SU-DHL-6 (cell line): ENCODE measurements at regions not wholly inside any gene's neighbourhood (a gene's known extent, or its start where the extent isn't known, plus 50 kb on each side); places are given as distances from the start of the nearest gene placed in this dataset.
"Not testable (repeated sequence)": the region's sequence is repeated elsewhere in the genome, so short reads cannot be mapped to it uniquely, and the experiment has no call there.

Experiments used
- H2AFZ ChIP-seq: fragments of 200-600 bp; sonication (generic); 2 replicates; pipeline ENCODE4 v1.6.1; 2014; ENCODE audit warnings: low read depth, mild to moderate bottlenecking, moderate library complexity, mixed read lengths, antibody characterized with exemption, low read length; ENCODE audit not compliant: severe bottlenecking
- H3F3A ChIP-seq: fragments of 200-600 bp; shearing (Covaris generic); 2 replicates; pipeline ENCODE4 v1.6.0; 2016; ENCODE audit warnings: antibody characterized with exemption, mild to moderate bottlenecking; ENCODE audit not compliant: insufficient read depth
- H3K27ac ChIP-seq: fragments of 200-600 bp; sonication (generic); 2 replicates; pipeline ENCODE4 v1.5.1; 2016; ENCODE audit warnings: low read depth, mild to moderate bottlenecking, low read length, moderate library complexity, mixed read lengths
- H3K27me3 ChIP-seq: fragments of 200-600 bp; sonication (generic), shearing (Covaris generic); 2 replicates; pipeline ENCODE4 v1.6.0; 2014; ENCODE audit warnings: mild to moderate bottlenecking, low read length
- H3K36me3 ChIP-seq: fragments of 200-600 bp; sonication (generic); 2 replicates; pipeline ENCODE4 v1.6.1; 2014; ENCODE audit warnings: mild to moderate bottlenecking, low read length, mixed read lengths
- H3K4me2 ChIP-seq: fragments of 300-600, 200-600 bp; shearing (Covaris generic), sonication (generic); 2 replicates; pipeline ENCODE4 v1.6.0; 2014; ENCODE audit warnings: low read length, low read depth, mild to moderate bottlenecking; ENCODE audit not compliant: poor library complexity, severe bottlenecking
- H3K4me3 ChIP-seq: fragments of 200-600 bp; sonication (generic); 2 replicates; pipeline ENCODE4 v1.5.1; 2014; ENCODE audit warnings: antibody characterized with exemption, low read length, mild to moderate bottlenecking, mixed read lengths; ENCODE audit not compliant: insufficient read depth, poor library complexity, severe bottlenecking
- H3K79me2 ChIP-seq: fragments of 200-600 bp; sonication (generic); 2 replicates; pipeline ENCODE4 v1.6.1; 2014; ENCODE audit warnings: mild to moderate bottlenecking, low read length, moderate library complexity; ENCODE audit not compliant: insufficient read depth
- H3K9ac ChIP-seq: fragments of 200-600 bp; sonication (generic); 2 replicates; pipeline ENCODE4 v1.7.0; 2014; ENCODE audit warnings: mild to moderate bottlenecking, low read length
- H3K9me2 ChIP-seq: fragments of 200-600 bp; sonication (generic); replicated peaks from 2 replicates; pipeline ENCODE4 v1.6.1; 2014; ENCODE audit warnings: low read length; ENCODE audit not compliant: insufficient read depth
- H3K9me3 ChIP-seq: fragments of 200-600 bp; sonication (generic); 2 replicates; pipeline ENCODE4 v1.6.1; 2014; ENCODE audit warnings: low read length, mixed read lengths; ENCODE audit not compliant: insufficient read depth
- H4K20me1 ChIP-seq: fragments of 200-600 bp; sonication (generic); 2 replicates; pipeline ENCODE4 v1.6.1; 2014; ENCODE audit warnings: low read depth, mild to moderate bottlenecking, antibody characterized with exemption, low read length, moderate library complexity, mixed read lengths
- CTCF ChIP-seq: fragments of 200-600 bp; sonication (generic); IDR thresholded peaks from one replicate; pipeline ENCODE4 v1.5.1; 2017; ENCODE audit warnings: antibody characterized with exemption, mild to moderate bottlenecking, low read length, moderate library complexity; ENCODE audit not compliant: insufficient read depth, poor library complexity, severe bottlenecking
- EZH2phosphoT487 ChIP-seq: fragments of 200-600 bp; sonication (generic), shearing (Covaris generic); conservative IDR thresholded peaks from 2 replicates; pipeline ENCODE4 v1.6.1; 2018; ENCODE audit warnings: mild to moderate bottlenecking, antibody characterized with exemption, low read length, moderate library complexity, mixed read lengths

GRCh38 chr20:52302736-52303135 lies 111.2 kb upstream of the ZFP64 start:
- Histone ChIP-seq H3K36me3 (no peaks in the 10 kb centered on the region), H3K79me2 (no peaks in the 10 kb centered on the region), H3K9me3 (no peaks in the 10 kb centered on the region), H3K9ac (no peak overlapping the region), H3K4me2 (no peak overlapping the region), H3K9me2 (no peaks in the 10 kb centered on the region), H4K20me1 (no peaks in the 10 kb centered on the region), H2AFZ (no peak overlapping the region), H3K27ac (no peak overlapping the region), H3K27me3 (no peaks in the 10 kb centered on the region), H3F3A (no peaks in the 10 kb centered on the region), H3K4me3 (no peak overlapping the region)
- TF ChIP-seq CTCF = no peak
- TF ChIP-seq EZH2phosphoT487 = no peak

DNA sequence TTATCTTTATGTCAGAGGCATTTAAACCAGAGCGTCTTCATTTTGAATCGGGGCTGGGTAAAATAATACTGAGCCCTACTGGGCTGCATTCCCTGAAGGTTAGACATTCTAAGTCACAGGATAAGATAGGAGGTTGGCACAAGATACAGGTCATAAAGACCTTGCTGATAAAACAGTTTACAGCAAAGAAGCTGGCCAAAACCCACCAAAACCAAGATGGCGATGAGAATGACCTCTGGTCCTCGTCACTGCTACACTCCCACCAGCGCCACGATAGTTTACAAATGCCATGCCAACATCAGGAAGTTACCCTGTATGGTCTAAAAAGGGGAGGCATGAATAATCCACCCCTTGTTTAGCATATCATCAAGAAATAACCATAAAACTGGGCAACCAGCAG lies 110.5 kb upstream of the ZFP64 start:
- H3F3A ChIP-seq, H3K9me3 ChIP-seq, H3K4me3 ChIP-seq, H4K20me1 ChIP-seq, H3K9me2 ChIP-seq, H3K27me3 ChIP-seq, H3K27ac ChIP-seq, H2AFZ ChIP-seq, H3K4me2 ChIP-seq, H3K79me2 ChIP-seq, H3K9ac ChIP-seq, H3K36me3 ChIP-seq: not testable (repeated sequence)

DNA sequence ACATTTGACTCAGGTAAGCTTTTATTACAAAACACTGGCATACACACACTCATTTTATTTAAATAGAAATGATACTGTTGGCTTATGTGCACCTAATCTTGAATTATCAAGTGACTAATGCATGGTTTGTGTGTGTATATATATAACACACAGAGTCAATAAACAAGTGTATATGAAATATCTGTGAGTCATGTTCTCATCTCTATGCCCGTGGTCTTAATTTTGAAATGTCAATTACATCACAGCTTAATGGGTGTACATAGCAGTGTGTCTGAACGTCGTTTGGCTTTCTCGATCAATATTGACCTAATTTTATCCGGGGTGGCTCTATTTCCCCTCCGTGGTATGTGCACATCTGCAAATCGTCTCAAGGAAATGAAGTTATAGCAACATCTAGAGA lies 104.0 kb upstream of the ZFP64 start:
- Histone ChIP-seq H3K27ac (no peak overlapping the region), H3K9me2 (no peaks in the 10 kb centered on the region), H4K20me1 (no peaks in the 10 kb centered on the region), H3K9me3 (no peaks in the 10 kb centered on the region), H2AFZ (no peak overlapping the region), H3K4me3 (no peak overlapping the region), H3K9ac (no peak overlapping the region), H3K27me3 (no peaks in the 10 kb centered on the region), H3K4me2 (no peak overlapping the region), H3K36me3 (no peaks in the 10 kb centered on the region), H3F3A (no peaks in the 10 kb centered on the region), H3K79me2 (no peaks in the 10 kb centered on the region)
- TF ChIP-seq EZH2phosphoT487 (no peak), CTCF (no peak)

DNA sequence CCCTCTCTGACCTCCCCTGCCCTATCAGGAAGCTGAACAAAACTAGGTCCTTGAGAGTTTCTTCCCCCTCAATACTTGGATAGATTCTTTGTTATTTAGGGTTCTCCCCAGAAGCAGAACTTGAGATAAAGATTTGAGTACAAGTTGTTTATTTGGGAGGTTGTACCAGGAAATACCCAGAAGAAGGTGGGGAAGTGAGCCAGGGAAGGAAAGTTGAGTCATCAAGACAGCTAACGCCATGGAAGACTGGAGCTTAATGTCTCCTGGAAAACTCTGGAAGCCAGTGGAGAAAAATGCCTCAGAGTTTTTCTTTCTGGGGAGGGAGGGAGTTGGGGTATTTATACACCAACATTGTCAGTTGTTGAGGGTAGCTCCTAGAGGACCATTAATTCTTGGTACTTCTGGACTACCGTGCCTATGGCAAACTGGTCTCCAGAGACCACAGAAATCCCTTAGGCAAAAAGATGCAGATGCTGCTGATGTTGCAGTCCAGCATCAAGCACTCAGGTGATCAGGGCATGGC lies 102.6 kb upstream of the ZFP64 start:
- H3K79me2 ChIP-seq = no peaks in the 10 kb centered on the region
- no peak overlapping the region for H3K4me3 ChIP-seq
- no peaks in the 10 kb centered on the region for H3K9me2 ChIP-seq
- no peaks in the 10 kb centered on the region for H3K9me3 ChIP-seq
- H3F3A ChIP-seq = no peaks in the 10 kb centered on the region
- H3K4me2 ChIP-seq = no peak overlapping the region
- TF ChIP-seq EZH2phosphoT487 (no peak), CTCF (no peak)
- H3K9ac ChIP-seq = no peak overlapping the region
- H4K20me1 ChIP-seq = no peaks in the 10 kb centered on the region
- no peaks in the 10 kb centered on the region for H3K36me3 ChIP-seq
- no peak overlapping the region for H2AFZ ChIP-seq
- no peak overlapping the region for H3K27ac ChIP-seq
- H3K27me3 ChIP-seq = no peaks in the 10 kb centered on the region
